HG03521 (cell line): ENCODE measurements at regions not wholly inside any gene's neighbourhood (a gene's known extent, or its start where the extent isn't known, plus 50 kb on each side); places are given as distances from the start of the nearest gene placed in this dataset.

Experiments
- ATAC-seq: cut with Tn5 transposase; IDR thresholded peaks from one replicate; pipeline ENCODE4 v1.9.1; 2021; ENCODE audit warnings: mild to moderate bottlenecking, moderate library complexity; ENCODE audit not compliant: unreplicated experiment

- no peak for ATAC-seq
These were observed 85.9 kb upstream of the PPARA start for GRCh38 chr22:46064228-46064965.

- ATAC-seq, result no peak
These were observed 85.2 kb upstream of the PPARA start for GRCh38 chr22:46064966-46065666.

DNA sequence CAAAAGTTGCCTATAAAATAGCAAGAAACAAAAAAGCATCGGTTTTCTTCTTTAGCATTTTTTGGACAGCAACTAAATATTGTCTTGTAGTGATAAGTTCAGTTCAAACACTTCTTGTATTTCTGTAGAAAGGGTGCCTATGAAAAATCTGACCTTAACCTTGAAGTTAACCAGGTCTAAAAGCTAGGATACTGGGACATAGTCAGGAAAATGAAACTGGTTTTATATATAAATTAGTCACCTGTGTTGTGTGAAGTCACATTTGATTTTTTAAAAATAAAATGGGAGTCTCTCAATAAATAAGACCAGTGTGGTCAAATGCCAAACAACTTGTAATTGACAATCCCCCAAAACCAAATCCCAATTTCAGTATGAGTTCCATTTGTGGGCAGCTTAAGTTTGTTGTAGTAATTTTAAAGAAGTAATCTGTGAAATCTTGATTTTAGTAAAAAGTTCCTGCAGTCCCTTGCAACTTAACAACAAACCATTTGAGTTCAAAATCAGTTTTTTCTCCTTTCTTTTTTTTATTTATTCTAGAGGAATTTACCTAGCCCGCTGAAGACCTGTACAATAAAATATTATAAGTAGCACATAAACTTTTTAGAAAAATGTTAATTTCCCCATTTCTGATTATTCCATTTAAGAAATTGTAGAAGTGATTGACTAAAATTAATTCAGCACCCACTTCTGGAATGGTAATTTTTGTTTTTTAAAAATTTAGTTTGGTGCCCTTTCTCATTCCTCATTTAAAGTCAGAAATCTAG, 84.5 kb upstream of the PPARA start:
- no peak for ATAC-seq

DNA sequence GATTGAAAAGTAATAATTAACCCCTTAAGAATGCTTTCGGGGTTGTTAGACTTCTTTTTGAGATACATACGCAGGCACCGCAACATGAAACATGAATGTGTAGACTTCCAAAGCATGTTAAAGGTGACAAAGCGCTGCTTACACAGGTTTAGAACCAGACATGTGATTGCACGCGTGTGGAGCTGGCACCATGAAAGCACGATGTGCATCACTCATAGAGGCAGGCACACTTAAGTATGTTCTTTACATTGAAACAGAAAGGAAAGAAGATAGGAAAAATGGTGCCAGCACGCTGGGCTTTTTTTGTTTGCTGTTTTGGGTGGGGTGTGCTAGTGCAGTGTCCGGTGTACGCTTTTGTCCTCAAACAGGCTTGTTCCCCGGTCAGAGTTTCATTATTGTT, 83.6 kb upstream of the PPARA start:
- no peak for ATAC-seq

DNA sequence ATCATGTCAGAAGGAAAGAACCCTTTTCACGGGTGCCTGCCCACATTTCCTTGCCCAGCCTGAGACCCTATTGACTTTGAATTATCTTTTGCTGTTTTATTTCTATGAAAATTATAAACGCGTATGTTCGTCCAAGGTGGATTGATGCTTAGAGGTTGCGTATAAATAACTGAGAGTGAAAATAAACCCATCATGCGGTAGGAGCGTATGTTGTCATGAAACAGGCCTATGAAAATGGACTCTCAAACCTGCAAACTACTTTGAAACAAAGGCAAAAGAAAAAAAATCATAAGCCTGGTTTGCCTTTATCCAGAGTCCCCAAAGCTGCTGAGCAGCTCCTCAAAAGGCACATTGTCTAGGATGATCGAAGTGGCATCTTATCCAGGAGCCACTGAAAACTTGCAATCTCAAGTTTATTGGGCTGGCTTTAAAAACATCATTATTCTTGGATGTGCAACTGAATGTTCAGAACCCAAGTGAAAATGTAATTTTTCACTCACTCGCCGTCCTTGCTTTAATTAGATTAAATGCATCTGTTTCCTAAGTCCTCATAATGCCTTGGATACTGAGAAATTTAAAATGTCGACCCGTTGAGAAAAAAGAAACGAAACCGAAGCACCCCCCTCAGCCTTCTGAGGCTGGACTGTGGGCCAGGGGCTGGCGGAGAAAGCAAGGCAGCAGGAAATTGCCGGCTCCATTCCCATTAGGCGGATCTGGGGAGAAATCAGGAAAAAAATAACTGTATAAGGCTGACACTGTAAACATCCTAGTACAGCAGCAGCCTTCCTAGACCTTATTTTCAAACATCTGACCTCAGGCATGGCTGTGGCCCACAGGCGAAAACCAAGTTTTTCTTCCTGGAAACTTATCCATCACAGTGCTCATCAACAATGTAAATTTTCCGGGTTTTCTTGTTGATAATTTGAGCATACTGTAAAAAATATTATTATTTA, 82.9 kb upstream of the PPARA start:
- ATAC-seq, result no peak

DNA sequence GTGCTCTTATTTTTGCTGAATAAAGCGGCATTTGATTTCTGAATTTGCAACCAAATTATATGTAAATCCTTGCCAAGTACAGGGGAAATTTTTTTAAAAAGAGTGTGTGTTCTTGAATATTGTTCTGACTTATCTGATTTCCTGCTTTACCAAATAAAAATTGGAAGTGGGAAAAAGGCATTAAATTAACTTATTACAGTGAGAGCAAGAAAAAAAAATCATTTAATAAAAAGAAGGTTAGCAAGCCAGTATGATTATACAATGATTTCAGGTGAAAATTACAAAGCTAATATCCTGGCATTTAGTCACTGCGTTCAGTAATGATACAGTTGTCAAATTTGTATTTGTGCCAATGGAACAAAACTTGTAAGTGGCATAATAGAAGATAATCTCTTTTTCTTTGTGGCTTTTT, 82.1 kb upstream of the PPARA start:
- no peak for ATAC-seq

DNA sequence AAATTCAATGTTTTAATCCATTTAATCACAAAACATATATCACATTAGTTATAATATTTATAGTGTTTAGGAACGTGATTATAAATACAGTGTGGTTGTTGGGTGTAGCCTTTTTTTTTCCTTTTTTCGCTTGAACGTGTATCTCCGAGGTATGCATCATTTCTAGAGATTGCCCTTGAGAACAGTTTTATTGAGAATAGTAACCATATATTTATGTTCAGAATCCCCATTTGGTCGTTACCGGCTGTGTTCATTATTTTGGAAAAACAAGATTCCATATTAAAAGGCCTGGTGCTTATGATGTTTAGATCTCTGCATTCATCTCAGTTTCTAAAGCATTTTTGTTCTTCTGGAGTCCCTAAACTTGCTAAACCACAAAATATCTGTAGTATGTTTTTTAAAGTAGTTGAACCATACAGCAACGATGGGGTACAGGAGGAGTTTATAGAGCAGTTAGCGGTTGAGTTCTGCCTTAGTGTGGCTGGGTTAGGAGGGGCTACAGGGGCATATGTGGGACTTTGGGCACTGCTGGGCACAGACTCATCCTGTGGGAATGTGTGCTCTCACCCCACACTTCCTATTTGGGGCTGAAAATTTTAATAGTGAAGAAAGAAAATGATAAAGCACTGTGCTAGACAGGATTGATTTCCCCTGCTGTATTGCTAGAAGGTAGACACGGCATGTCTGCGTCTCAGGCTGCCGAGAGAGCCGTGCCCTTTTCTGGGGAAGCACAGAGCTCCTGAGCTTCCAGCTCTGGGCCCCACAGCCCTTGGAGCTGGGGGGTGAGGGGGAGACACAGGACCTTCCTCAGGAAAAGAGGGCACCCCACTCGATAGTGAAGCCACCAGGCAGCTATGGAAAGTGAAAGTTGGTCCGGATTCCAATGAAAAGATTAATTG, 81.5 kb upstream of the PPARA start:
- ATAC-seq, result no peak

- ATAC-seq, result no peak
These were observed 80.7 kb upstream of the PPARA start for GRCh38 chr22:46069521-46070214.

- ATAC-seq, result no peak
These were observed 80.0 kb upstream of the PPARA start for GRCh38 chr22:46070215-46070802.

DNA sequence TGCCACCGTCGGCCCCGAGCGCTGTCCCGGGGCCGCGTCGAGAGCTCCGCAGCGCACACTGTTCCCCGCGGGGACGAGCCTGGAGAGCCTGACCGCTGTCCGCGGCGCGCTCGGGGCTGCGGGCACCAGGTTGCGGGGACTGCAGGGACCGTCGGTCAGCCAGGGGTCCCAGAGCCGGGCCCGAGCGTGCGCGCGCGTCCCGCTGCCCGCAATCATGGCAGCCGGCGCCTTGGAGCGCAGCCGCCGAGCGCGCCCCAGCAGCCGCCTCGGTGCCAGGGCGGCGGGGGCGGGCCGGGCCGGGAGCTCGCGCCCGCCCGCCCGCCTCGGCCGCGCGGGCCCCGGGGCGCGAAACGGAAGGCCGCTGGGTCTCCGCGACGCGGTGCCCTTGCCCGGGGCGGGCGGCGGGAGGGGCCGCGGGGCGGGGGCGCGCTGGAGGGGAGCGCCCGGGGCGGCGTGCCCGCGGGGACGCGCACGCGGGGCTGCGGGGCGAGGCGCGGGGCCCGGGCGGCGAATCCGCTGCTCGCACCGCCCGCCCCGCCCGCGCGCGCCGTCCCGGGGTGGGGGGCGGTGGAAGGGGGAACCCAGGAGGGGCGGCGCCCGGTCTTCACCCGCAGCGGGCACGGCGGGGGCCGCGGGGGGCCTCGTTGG, 79.4 kb upstream of the PPARA start:
- no peak for ATAC-seq

GRCh38 chr22:46071451-46072109, 78.7 kb upstream of the PPARA start:
- no peak for ATAC-seq

DNA sequence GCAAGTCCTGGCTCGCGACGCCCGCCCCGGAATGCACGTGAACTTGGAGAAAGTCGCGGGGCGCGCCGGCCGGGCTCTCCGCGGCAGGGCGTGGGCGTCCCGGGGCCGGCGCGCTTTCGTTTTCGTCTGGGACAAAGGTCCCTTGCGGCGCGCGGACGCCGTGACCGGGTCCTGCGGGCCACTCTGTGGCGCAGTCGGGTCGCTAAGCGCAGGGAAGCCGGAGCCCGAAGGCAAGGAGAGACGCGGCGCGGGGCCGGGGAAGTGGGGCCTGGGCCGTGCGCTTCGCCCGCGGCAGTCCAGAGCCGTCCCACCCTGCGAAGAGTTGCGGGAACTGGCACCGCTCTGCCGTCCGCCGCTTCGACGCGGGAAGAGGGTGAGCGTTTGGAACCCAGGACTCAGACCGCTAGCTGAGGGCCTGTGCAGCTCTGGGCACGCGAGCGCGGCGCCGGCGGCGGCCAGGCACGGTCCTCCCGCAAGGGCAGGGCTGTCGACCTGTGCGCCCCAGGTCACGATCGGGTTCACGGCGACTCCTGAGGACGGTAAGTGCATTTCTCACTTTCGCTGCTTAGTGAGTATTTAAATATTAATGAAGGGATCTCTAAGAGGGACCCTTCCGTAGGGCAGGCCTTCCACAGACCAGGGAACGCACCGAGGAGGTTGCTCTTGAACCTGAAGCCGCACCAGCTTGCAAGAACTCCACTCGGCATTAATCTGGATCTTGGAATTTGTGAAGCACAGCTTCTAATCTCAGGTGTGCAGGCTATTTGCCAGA, 78.0 kb upstream of the PPARA start:
- no peak for ATAC-seq

- ATAC-seq, result no peak
These were observed 77.2 kb upstream of the PPARA start for GRCh38 chr22:46072981-46073682.

DNA sequence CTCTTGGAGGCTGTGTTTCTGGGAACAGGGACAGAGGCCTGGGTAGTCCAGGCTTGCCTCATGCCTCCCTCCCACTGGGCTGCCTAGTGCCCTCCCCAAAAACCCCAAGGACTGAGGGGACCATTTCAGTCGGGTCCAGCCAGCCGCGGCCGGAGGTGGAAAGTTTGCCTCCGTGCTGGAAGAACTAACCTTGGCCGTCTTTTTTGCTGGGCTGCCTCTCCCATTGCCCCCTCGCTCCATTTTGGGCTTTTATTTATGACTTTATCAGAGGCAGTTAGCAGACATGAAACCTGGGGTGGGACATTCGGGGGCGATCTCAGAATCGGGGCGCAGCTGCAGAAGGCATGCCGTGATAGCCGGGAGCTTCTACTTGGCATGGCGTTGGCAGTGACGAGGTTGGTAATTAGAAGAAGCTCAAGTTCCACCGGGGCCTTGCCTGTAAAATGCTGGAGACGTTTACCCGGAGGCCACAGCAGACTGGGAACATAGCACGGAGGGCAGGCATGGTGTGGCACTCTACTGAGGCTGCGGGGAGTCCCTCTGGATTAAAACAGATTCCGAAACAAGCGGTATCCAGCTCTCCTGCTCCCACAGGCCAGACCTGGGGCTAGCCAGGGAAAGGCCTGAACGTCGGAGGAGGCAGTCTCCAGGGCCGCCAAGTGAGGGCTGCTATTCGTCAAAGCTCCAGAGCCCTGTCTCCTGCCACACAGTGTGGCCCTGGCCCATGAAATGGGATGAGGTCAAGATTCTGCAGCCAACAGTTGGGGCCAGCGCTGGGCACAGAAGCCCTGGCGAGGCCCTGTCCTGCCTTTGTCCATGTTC, 76.4 kb upstream of the PPARA start:
- ATAC-seq, result no peak

DNA sequence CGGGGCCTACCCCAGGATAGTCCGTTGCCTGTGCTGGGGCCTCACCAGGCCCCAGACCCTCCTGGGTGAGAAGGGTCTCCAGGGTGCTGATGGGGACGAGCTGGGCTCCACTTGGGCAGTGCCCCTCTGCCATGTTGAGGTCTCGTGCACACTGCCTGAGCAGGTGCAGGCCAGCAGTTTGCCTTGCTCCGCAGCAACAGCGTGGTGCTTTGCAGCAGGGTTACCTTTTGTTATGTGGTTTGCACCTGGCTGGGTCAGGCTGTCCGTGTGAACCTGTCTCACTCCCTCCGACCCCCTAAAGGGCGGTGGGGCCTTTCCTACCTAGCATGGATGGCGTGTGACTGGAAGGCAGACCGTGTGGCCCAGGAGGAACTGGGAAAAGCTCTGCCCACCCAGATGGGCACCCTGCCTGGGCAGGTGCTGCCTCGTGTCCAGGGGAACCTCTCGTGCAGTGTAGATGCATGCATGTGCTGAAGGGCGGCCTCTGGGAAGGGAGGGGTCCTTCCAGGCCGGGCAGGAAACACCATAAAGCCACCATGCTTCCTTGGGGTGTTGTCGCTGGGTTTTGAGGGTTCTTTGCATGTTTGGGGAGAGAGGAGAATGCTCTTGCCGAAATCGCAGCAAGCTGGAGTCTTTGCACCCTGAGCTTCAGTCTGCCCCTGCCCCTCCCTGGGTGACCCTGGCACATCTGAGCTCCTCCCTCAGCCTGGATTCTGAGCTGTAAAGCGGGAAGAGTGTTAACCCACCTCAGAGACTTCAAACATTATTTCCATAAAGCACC, 75.4 kb upstream of the PPARA start:
- no peak for ATAC-seq
